Breast epithelium (tissue), 3 donors: ENCODE measurements at regions not wholly inside any gene's neighbourhood (a gene's known extent, or its start where the extent isn't known, plus 50 kb on each side); places are given as distances from the start of the nearest gene placed in this dataset.

Experiments
- POLR2A ChIP-seq: fragments of 450-650 bp; IDR thresholded peaks from one replicate; pipeline ENCODE4 v1.6.1; 2016; ENCODE audit warnings: antibody characterized with exemption, mild to moderate bottlenecking, moderate library complexity
- POLR2AphosphoS5 ChIP-seq, 3 donors: sonication (generic); formaldehyde crosslinking; IDR thresholded peaks; one replicate each; pipeline ENCODE4 v1.6.1; 2017; ENCODE audit warnings: antibody characterized with exemption in 3 of 3

DNA sequence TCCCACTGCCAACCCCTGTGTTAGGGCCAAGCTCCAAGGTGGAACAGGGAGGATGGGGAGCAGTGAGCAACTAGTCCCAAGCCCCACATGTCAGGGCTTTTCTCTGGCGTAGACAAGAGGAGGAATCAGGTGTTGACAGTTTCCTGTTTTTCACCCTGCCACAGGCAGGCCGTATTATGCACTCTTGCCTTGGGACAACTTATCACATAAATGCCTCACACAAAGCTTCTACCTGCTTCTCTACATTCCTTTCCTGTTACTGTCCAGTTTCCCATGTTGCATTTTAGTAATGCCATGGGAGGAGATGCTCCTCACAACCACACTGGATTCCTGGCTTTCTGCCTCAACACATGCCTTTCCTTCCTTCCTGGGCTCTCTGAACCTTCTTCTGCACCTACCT, 381.2 kb upstream of the ATP11B start:
- TF ChIP-seq POLR2A (no peak), POLR2AphosphoS5 (IDR thresholded peaks at IDR 0.05) (no peak)
